ENCODE measurements at regions not wholly inside any gene's neighbourhood (a gene's known extent, or its start where the extent isn't known, plus 50 kb on each side); places are given as distances from the start of the nearest gene placed in this dataset.
"Not testable (repeated sequence)": the region's sequence is repeated elsewhere in the genome, so short reads cannot be mapped to it uniquely, and the experiment has no call there.

DNA sequence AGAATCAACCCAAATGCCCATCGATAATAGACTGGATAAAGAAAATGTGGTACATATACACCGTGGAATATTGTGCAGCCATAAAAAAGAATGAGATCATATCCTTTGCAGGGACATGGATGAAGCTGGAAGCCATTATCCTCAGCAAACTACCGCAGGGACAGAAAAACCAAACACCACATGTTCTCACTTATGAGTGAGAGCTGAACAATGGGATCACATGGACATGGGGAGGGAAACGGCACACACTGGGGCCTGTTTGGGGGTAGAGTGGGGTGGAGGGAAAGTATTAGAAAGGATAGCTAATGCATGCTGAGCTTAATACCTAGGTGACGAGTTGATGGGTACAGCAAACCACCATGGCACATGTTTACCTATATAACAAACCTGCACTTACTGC, 217.5 kb downstream of the TOMM20 start:
- in situ Hi-C loops (cut with MboI; ENCODE audit: low sequenced_read_pairs), result not testable (repeated sequence)

GRCh38 chr1:234909851-234910250, 218.8 kb downstream of the TOMM20 start:
- in situ Hi-C loops (cut with MboI; ENCODE audit: low sequenced_read_pairs), result no loop called here

- in situ Hi-C loops (cut with MboI; ENCODE audit: low sequenced_read_pairs), result no loop called here
Observed at GRCh38 chr1:234909307-234909810, 219.3 kb downstream of the TOMM20 start.

DNA sequence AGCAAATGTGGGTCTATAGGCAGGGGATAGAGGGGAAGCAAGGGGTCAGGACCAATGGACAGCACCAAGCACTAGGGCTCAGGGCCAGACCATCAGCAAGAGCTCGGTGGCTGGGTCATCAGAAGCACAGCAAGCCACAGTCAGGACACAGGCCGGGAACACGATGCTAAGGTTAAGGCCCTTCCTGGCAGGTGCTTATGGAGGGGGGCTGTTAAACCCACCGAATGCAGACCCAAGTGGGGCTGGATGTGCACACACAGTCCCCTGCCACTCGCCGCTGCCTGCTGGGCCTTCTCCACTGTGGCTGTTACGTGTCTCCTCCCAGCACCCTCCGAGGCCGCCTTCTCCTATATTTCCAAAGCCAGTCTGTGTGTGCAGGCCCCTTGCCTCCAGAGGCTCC, 220.1 kb downstream of the TOMM20 start:
- in situ Hi-C loops (cut with MboI; ENCODE audit: low sequenced_read_pairs), result no loop called here

- in situ Hi-C loops (cut with MboI; ENCODE audit: low sequenced_read_pairs), result no loop called here
Observed at GRCh38 chr1:234907940-234908405, 220.7 kb downstream of the TOMM20 start.

DNA sequence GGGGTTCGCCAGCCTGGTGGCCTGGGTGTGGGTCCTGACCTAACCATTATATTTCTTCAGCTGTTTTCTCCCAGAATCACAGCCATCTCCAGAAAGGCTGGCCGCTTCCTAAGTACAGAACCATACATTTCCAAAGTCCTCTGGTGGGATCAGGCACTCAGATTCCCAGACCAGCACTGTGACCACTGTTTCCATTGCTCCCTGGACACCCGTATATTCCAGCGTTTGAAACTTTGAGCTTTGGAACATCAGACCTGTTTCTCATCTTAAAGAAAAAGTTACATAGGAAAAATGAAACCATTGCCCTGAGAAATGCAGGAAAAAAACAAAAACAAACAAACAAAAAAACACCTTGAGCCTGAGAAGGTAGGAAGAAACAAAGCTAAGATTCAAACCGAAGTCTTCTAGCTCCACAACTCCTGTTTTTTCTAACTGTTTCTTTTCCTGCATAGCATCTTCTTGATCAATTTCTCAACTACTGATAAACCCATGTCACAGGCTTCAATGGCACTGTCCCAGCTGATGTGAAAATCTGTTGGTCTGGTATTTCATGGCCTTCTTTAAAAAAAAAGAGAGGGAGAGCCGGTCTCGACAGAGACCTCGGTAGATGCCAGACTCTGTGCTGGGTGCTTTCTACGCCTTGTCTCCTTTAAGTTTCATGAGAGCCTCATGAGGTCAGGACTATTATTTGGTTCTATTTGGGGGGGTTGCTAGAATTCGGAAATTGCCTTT, 221.3 kb downstream of the TOMM20 start:
- in situ Hi-C loops (cut with MboI; ENCODE audit: low sequenced_read_pairs), result no loop called here

DNA sequence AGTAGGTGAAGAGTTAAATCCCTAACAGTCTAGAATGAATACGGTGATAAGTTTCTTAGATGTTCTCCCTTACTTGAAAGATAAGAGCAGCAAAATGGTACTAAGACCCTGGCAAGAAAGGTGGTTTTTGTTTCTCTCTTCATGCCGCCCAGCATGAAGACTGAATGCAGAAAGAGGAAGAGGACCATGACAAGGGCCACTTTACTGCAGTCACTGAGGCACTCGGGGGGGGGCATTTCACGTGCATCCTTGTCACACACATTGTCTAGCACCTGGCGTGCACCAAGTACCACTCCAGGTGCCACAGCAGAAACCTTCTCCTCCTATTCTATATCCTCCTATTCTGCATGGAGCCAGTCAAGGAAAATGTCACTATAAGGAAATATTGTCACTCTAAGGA, 222.0 kb downstream of the TOMM20 start:
- in situ Hi-C loops (cut with MboI; ENCODE audit: low sequenced_read_pairs), result no loop called here

GRCh38 chr1:234902774-234903547, 225.7 kb downstream of the TOMM20 start:
- in situ Hi-C loops (cut with MboI; ENCODE audit: low sequenced_read_pairs), result no loop called here

GRCh38 chr1:234901491-234902049, 227.1 kb downstream of the TOMM20 start:
- in situ Hi-C loops (cut with MboI; ENCODE audit: low sequenced_read_pairs), result no loop called here

DNA sequence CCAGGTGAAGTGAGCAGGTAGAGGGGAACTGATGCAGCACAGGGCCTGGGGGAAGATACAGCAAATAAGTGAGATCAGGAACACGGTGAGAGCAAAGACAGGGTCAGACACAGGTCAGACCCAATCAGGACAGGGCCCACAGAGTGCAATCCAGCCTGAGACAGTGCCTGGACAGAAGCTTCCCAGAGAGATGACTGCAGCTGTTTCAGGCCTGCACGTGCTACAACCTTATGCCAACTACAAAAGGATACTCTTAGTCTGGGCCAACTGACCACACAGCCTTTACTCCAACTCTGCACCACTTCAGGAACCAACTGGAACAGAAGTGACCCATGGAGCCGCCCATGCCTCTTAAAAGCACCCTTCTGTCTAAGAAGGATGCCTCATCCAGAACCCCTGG, 228.0 kb downstream of the TOMM20 start:
- in situ Hi-C loops (cut with MboI; ENCODE audit: low sequenced_read_pairs), result no loop called here

DNA sequence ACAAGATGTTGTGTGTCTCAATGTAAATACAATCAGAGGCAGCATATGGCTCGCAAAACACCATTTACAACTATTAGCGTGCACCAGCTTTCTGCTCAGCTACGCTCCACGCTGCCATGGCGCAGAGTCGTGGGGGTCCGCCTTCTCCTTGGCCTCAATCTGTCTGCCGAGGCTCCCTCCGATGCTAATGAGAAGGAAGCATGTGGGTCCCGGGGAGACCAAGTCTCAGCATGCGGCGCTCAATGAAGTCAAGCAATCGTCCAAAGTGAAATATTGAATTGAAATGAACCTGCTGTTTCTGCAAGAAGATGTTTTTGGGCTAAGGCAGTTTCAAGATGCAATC, 228.9 kb downstream of the TOMM20 start:
- in situ Hi-C loops (cut with MboI; ENCODE audit: low sequenced_read_pairs), result no loop called here

DNA sequence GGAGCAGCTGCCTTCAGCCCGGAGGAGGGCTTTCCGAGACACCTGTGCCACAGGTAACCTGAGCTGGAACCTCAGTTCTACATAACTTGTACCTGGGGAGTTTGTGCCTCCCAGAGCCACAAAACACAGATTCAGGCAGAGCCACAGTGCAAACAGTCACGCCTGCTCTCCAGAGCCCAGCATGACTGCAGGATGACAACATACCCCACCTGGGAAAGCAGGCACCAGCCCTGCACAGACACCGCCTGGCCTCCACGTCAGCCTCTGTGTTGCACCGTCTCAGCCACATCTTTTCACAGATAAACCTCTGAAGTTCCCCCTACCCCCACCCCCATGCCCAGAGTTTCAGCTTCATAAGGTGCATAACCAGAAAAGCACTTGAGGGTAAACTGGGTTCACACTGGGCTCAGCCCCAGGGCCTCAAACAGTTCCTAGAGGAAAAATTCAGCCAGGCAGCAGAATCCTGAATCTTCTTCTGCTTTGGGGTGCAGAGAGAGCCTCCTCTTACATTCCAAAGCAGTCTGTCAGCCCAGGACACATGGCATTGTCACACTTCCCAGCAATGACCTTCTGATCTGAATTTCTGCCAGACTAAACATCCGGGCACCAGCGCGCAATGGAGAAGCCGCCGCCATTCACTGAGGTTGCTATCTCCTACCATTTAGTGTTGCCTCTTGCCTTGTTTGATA, 229.5 kb downstream of the TOMM20 start:
- in situ Hi-C loops (cut with MboI; ENCODE audit: low sequenced_read_pairs), result no loop called here

GRCh38 chr1:234898455-234899033, 230.1 kb downstream of the TOMM20 start:
- in situ Hi-C loops (cut with MboI; ENCODE audit: low sequenced_read_pairs), result no loop called here

DNA sequence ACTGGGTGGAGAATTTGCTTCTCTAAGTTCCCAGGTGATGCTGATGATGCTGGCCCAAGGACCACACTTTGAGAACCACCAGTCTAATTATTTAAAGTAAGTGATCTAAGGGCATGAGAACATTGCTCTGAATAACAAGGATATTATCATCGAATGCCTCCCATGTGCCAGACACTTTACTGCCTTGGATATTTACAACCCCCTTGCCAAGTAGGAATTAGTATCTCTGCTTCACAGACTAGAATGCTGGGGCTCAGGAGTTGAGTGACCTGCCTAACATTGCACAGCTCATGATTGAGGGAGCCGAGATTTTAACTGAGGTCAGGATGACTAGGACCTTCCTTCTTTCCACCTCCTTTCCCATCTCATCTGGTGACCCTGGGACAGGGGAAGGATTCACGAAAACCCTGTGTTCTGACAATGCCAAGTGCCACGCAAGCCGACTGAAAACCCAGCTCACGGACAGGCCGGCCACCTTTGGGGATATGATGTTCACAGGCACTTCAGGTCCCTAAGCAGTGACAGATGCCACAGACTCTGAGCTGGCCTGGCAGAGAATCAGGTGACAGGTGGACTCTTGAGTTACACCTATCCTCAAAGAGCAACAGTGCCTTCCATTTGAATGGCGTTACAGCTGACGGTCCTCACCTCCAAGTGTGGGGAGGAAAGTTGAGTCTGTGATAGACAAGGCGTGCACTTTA, 230.7 kb downstream of the TOMM20 start:
- in situ Hi-C loops (cut with MboI; ENCODE audit: low sequenced_read_pairs), result no loop called here

GRCh38 chr1:234897390-234897749, 231.3 kb downstream of the TOMM20 start:
- in situ Hi-C loops (cut with MboI; ENCODE audit: low sequenced_read_pairs), result no loop called here

- in situ Hi-C loops (cut with MboI; ENCODE audit: low sequenced_read_pairs), result no loop called here
Observed at GRCh38 chr1:234896477-234897389, 231.9 kb downstream of the TOMM20 start.

DNA sequence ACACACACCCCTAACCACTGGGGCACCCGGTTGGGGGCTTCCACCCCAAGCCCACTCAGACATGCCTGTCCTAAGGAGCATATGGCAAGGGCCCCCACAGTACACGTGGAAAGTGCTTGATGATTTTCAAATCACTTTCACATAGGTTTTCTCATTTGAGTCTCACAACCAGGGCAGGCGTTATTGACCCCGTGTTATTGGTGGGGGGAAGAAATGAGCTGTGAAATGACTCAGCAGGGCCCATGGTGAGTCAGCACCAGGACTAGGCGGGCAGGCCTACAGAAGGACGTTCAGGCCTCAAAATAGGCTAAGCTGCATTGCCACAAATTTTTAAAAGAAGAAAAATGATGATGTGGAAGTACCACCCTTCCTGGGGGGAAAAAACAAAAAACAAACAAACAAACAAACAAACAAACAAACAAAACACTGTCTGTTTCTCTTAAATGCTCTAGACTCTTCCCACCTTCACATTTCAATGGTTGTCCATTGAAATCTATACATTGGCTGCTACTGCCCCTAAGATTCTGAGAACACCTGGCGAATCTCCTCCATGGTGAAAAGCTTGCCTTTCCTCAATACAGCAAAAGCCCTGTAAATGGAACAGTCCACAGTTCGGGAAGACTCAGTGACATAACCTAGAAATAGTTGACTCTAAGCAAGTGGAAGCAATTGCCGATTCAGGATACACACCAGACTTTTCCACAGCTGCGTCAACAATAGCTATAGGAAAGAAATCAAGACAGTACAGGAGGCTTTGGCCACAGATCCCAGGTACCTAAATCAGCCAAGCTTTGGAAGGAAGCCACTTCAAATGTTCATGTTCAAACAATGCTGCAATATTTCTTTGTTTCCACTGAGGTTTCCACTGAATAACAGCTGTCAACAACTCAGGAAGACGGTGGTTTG, 234.7 kb downstream of the TOMM20 start:
- in situ Hi-C loops (cut with MboI; ENCODE audit: low sequenced_read_pairs), result no loop called here

- in situ Hi-C loops (cut with MboI; ENCODE audit: low sequenced_read_pairs), result no loop called here
Observed at GRCh38 chr1:234893359-234893724, 235.3 kb downstream of the TOMM20 start.

All from HL-60/S4 treated with phorbol 12-myristate 13-acetate at 8.2 ng/mL for 4 days and 3 days (cell line).